Endothelial cell of umbilical vein (primary cell): ENCODE measurements at regions not wholly inside any gene's neighbourhood (a gene's known extent, or its start where the extent isn't known, plus 50 kb on each side); places are given as distances from the start of the nearest gene placed in this dataset.

Experiments
- BruUV-seq: library from RNA; stranded (reverse); fragments of 400-500 nt; replicated peaks from 2 replicates; lab custom pipeline; 2021; lab: Mats Ljungman, UMichigan
- CTCF ChIA-PET: fragments of 300-600, 350-600 bp; sonication (Branson Sonifier 250); formaldehyde crosslinking; loops from one replicate; lab custom pipeline; 2021; ENCODE audit warnings: antibody characterized with exemption, inconsistent platforms; lab: Charles Lee
- POLR2A ChIA-PET: fragments of 300-600, 350-600 bp; sonication (Branson Sonifier 250); formaldehyde crosslinking; loops from one replicate; lab custom pipeline; 2021; ENCODE audit warnings: antibody characterized with exemption, inconsistent platforms; lab: Charles Lee
- DNase-seq: peaks from one replicate; pipeline ENCODE4 v3.0.0-alpha.2; 2011; ENCODE audit warnings: low read depth, low spot score
- FAIRE-seq: peaks from 2 replicates; lab custom pipeline; 2011; peaks lifted over from hg19 to GRCh38; lab: Jason Lieb, UNC
- H2AFZ ChIP-seq: 2 replicates; pipeline ENCODE4 v1.6.0; 2012; ENCODE audit warnings: low read depth, low read length, control low read depth, inconsistent platforms
- H3K27ac ChIP-seq: 2 replicates; pipeline ENCODE4 v1.5.1; 2011; ENCODE audit warnings: low read depth, mild to moderate bottlenecking, control low read depth, low read length, moderate library complexity; ENCODE audit not compliant: insufficient read depth
- H3K27me3 ChIP-seq, 2 experiments: 2 replicates each; pipeline versions ENCODE4 v1.6.0 to v1.6.1; 2011; ENCODE audit warnings: low read length in 2 of 2, mixed read lengths in 1 of 2; ENCODE audit not compliant: control insufficient read depth in 2 of 2, insufficient read depth in 2 of 2
- H3K36me3 ChIP-seq, 2 experiments: 2 replicates in 1 of 2; 3 replicates in 1 of 2; pipeline ENCODE4 v1.5.1; 2011; ENCODE audit warnings: low read length in 2 of 2, mild to moderate bottlenecking in 1 of 2, moderate library complexity in 1 of 2; ENCODE audit not compliant: control insufficient read depth in 2 of 2, insufficient read depth in 2 of 2; ENCODE audit errors: extremely low read depth in 1 of 2
- H3K4me1 ChIP-seq: 3 replicates; pipeline ENCODE4 v1.5.1; 2011; ENCODE audit warnings: mild to moderate bottlenecking, low read length; ENCODE audit not compliant: control insufficient read depth, insufficient read depth; ENCODE audit errors: extremely low read depth
- H3K4me2 ChIP-seq: 2 replicates; pipeline ENCODE4 v1.6.1; 2011; ENCODE audit warnings: low read length, control low read depth, mixed read lengths; ENCODE audit not compliant: insufficient read depth
- H3K4me3 ChIP-seq, 3 experiments: fragments of 200-600 bp in 1 of 3; sonication (generic), shearing (Covaris generic) in 1 of 3; replicated peaks in 1 of 3; 2 replicates each; pipeline ENCODE4 v1.5.1; 2011 to 2016; ENCODE audit warnings: control low read depth in 3 of 3, low read length in 3 of 3, mild to moderate bottlenecking in 2 of 3, inconsistent platforms in 1 of 3, low read depth in 1 of 3, moderate library complexity in 1 of 3; ENCODE audit not compliant: insufficient read depth in 1 of 3
- H3K79me2 ChIP-seq: 2 replicates; pipeline ENCODE4 v1.6.0; 2012; ENCODE audit warnings: low read length, inconsistent platforms; ENCODE audit not compliant: control insufficient read depth, insufficient read depth
- H3K9ac ChIP-seq: replicated peaks from 2 replicates; pipeline ENCODE3; 2011; ENCODE audit warnings: low read length, control low read depth; ENCODE audit not compliant: insufficient read depth; ENCODE audit errors: extremely low read depth
- H3K9me1 ChIP-seq: replicated peaks from 3 replicates; pipeline ENCODE4 v1.6.0; 2011; ENCODE audit warnings: mild to moderate bottlenecking, low read length; ENCODE audit not compliant: control insufficient read depth, insufficient read depth; ENCODE audit errors: extremely low read depth
- H3K9me3 ChIP-seq: replicated peaks from 2 replicates; pipeline ENCODE4 v1.5.1; 2012; ENCODE audit warnings: low read length, inconsistent platforms; ENCODE audit not compliant: control insufficient read depth, insufficient read depth
- H4K20me1 ChIP-seq: replicated peaks from 2 replicates; pipeline ENCODE3; 2011; ENCODE audit warnings: mild to moderate bottlenecking, low read length; ENCODE audit not compliant: control insufficient read depth, insufficient read depth; ENCODE audit errors: extremely low read depth
- CTCF ChIP-seq, 2 donors: IDR thresholded peaks; 1 replicate in 1 of 2; 2 replicates in 1 of 2; pipeline ENCODE4 v1.5.1; 2011; ENCODE audit warnings: low read length in 2 of 2, mild to moderate bottlenecking in 2 of 2, moderate library complexity in 2 of 2, control low read depth in 1 of 2, inconsistent platforms in 1 of 2, low read depth in 1 of 2; ENCODE audit not compliant: insufficient read depth in 1 of 2; ENCODE audit errors: extremely low read depth in 1 of 2
- EZH2 ChIP-seq: IDR thresholded peaks from 2 replicates; pipeline ENCODE4 v1.6.1; 2012; ENCODE audit warnings: borderline replicate concordance, low read depth, mild to moderate bottlenecking, moderate library complexity, low read length, inconsistent platforms; ENCODE audit not compliant: severe bottlenecking
- FOS ChIP-seq: IDR thresholded peaks from 2 replicates; pipeline ENCODE4 v1.6.1; 2011; ENCODE audit warnings: mild to moderate bottlenecking, low read length, moderate library complexity, borderline replicate concordance; ENCODE audit not compliant: insufficient read depth
- GATA2 ChIP-seq: IDR thresholded peaks from 2 replicates; pipeline ENCODE4 v1.7.0; 2011; ENCODE audit warnings: low read depth, mild to moderate bottlenecking, moderate library complexity, mixed read lengths, low read length; ENCODE audit not compliant: insufficient read length, insufficient read depth
- JUN ChIP-seq: IDR thresholded peaks from 2 replicates; pipeline ENCODE4 v1.6.1; 2011; ENCODE audit warnings: borderline replicate concordance, low read depth; ENCODE audit not compliant: insufficient read length, insufficient read depth
- MAX ChIP-seq: IDR thresholded peaks from 2 replicates; pipeline ENCODE4 v1.6.1; 2011; ENCODE audit not compliant: insufficient read depth, insufficient read length
- MYC ChIP-seq: IDR thresholded peaks from one replicate; pipeline ENCODE4 v1.6.1; 2011; ENCODE audit warnings: mild to moderate bottlenecking, low read depth, low read length
- POLR2A ChIP-seq: IDR thresholded peaks from 2 replicates; pipeline ENCODE4 v1.6.1; 2012; ENCODE audit warnings: low read depth, mild to moderate bottlenecking, control low read depth, low read length
- POLR2AphosphoS5 ChIP-seq: IDR thresholded peaks from 2 replicates; pipeline ENCODE4 v1.6.1; 2012; ENCODE audit warnings: low read depth, mild to moderate bottlenecking, control low read depth, low read length, moderate library complexity; ENCODE audit not compliant: insufficient read depth
- dilution Hi-C: fragments of 300-500 bp; cut with MboI; formaldehyde crosslinking; loops from one replicate; pipeline ENCODE4 v1.15.0; 2019; ENCODE audit warnings: low sequenced_read_pairs; ENCODE audit not compliant: extremely low pct_ligation_motif_present
- intact Hi-C: fragments of 100-400 bp; cut with micrococcal nuclease; formaldehyde crosslinking; loops from one replicate; pipeline ENCODE4 v1.10.0; 2022

- POLR2A ChIA-PET = no interaction called here
- dilution Hi-C loops = no loop called here
- H3K9ac ChIP-seq = no peak overlapping the region
- no peak for TF ChIP-seq MAX
- no peak for TF ChIP-seq GATA2
- TF ChIP-seq JUN = no peak
- TF ChIP-seq POLR2AphosphoS5 = no peak
- TF ChIP-seq MYC = no peak
- TF ChIP-seq FOS = no peak
- TF ChIP-seq EZH2 = no peak
- no peak for TF ChIP-seq CTCF (IDR thresholded peaks at IDR 0.05; ENCODE audit: extremely low read depth in 1 of 2, insufficient read depth in 1 of 2, low read depth in 1 of 2, low read length in 2 of 2)
- no peak for TF ChIP-seq POLR2A
- no peaks in the 10 kb centered on the region for H3K9me1 ChIP-seq
- intact Hi-C loops = no loop called here
- no peak overlapping the region for H3K4me3 ChIP-seq
- BruUV-seq = no TSS peak
- no peak overlapping the region for H2AFZ ChIP-seq
- no peak overlapping the region for H3K4me2 ChIP-seq
- peaks cover 14 to 24% of the 10 kb centered on the region in 2 experiments for H3K27me3 ChIP-seq
- H3K9me3 ChIP-seq = no peaks in the 10 kb centered on the region
- H3K79me2 ChIP-seq = no peaks in the 10 kb centered on the region
- H3K36me3 ChIP-seq = no peaks in the 10 kb centered on the region
- CTCF ChIA-PET = no interaction called here
- H4K20me1 ChIP-seq = no peaks in the 10 kb centered on the region
- no peak for DNase-seq
- H3K27ac ChIP-seq = no peak overlapping the region
- no peaks in the 10 kb centered on the region for H3K4me1 ChIP-seq
- no peak for FAIRE-seq
These were observed 66.5 kb downstream of the SOWAHC start for GRCh38 chr2:109680523-109681297.
